ENCODE measurements at regions not wholly inside any gene's neighbourhood (a gene's known extent, or its start where the extent isn't known, plus 50 kb on each side); places are given as distances from the start of the nearest gene placed in this dataset.

- peak; percentile 3 for DNase-seq
- no peak overlapping the region for H3K27ac ChIP-seq (ENCODE audit: low read length)
- H3K36me3 ChIP-seq (ENCODE audit: control insufficient read depth, insufficient read depth, low read length), result no peaks in the 10 kb centered on the region
- H3K27me3 ChIP-seq (ENCODE audit: control insufficient read depth, insufficient read depth, low read length), result no peaks in the 10 kb centered on the region
- no CpG with 5 or more reads among the region's 1 CpG for WGBS (ENCODE audit: insufficient coverage)
- peaks cover 3% of the 10 kb centered on the region for H3K9me3 ChIP-seq (replicated peaks; ENCODE audit: control insufficient read depth, low read depth, low read length)
- H3K4me3 ChIP-seq (ENCODE audit: low read length), result no peak overlapping the region
- no peaks in the 10 kb centered on the region for H3K4me1 ChIP-seq (ENCODE audit: control insufficient read depth, insufficient read depth, low read length)
Measured at GRCh38 chr10:10020945-10021344, 996.7 kb upstream of the CELF2 start.

- H3K36me3 ChIP-seq (ENCODE audit: control insufficient read depth, insufficient read depth, low read length), result no peaks in the 10 kb centered on the region
- no peaks in the 10 kb centered on the region for H3K9me3 ChIP-seq (replicated peaks; ENCODE audit: control insufficient read depth, low read depth, low read length)
- no CpG with 5 or more reads among the region's 2 CpGs for WGBS (ENCODE audit: insufficient coverage)
- H3K4me3 ChIP-seq (ENCODE audit: low read length), result no peak overlapping the region
- H3K27me3 ChIP-seq (ENCODE audit: control insufficient read depth, insufficient read depth, low read length), result no peaks in the 10 kb centered on the region
- H3K27ac ChIP-seq (ENCODE audit: low read length), result no peak overlapping the region
- no peaks in the 10 kb centered on the region for H3K4me1 ChIP-seq (ENCODE audit: control insufficient read depth, insufficient read depth, low read length)
- no peak for DNase-seq
Measured at GRCh38 chr10:10032991-10033390, 984.7 kb upstream of the CELF2 start.

GRCh38 chr10:10038348-10038747, 979.3 kb upstream of the CELF2 start:
- H3K4me3 ChIP-seq (ENCODE audit: low read length), result no peak overlapping the region
- H3K4me1 ChIP-seq (ENCODE audit: control insufficient read depth, insufficient read depth, low read length), result no peaks in the 10 kb centered on the region
- no peaks in the 10 kb centered on the region for H3K27me3 ChIP-seq (ENCODE audit: control insufficient read depth, insufficient read depth, low read length)
- no peak overlapping the region for H3K27ac ChIP-seq (ENCODE audit: low read length)
- no peak for DNase-seq
- H3K36me3 ChIP-seq (ENCODE audit: control insufficient read depth, insufficient read depth, low read length), result no peaks in the 10 kb centered on the region
- H3K9me3 ChIP-seq (replicated peaks; ENCODE audit: control insufficient read depth, low read depth, low read length), result no peaks in the 10 kb centered on the region

- Histone ChIP-seq H3K4me3 (ENCODE audit: low read length) (no peak overlapping the region), H3K27ac (ENCODE audit: low read length) (no peak overlapping the region), H3K4me1 (ENCODE audit: control insufficient read depth, insufficient read depth, low read length) (no peaks in the 10 kb centered on the region), H3K27me3 (ENCODE audit: control insufficient read depth, insufficient read depth, low read length) (no peaks in the 10 kb centered on the region), H3K9me3 (replicated peaks; ENCODE audit: control insufficient read depth, low read depth, low read length) (no peaks in the 10 kb centered on the region), H3K36me3 (ENCODE audit: control insufficient read depth, insufficient read depth, low read length) (no peaks in the 10 kb centered on the region)
- no peak for DNase-seq
- WGBS (ENCODE audit: insufficient coverage), result no CpG with 5 or more reads among the region's 2 CpGs
Measured at GRCh38 chr10:10039595-10039994, 978.1 kb upstream of the CELF2 start.

- Histone ChIP-seq H3K27ac (ENCODE audit: low read length) (no peak overlapping the region), H3K36me3 (ENCODE audit: control insufficient read depth, insufficient read depth, low read length) (no peaks in the 10 kb centered on the region), H3K4me1 (ENCODE audit: control insufficient read depth, insufficient read depth, low read length) (no peaks in the 10 kb centered on the region), H3K27me3 (ENCODE audit: control insufficient read depth, insufficient read depth, low read length) (no peaks in the 10 kb centered on the region), H3K4me3 (ENCODE audit: low read length) (no peak overlapping the region), H3K9me3 (replicated peaks; ENCODE audit: control insufficient read depth, low read depth, low read length) (no peaks in the 10 kb centered on the region)
- DNase-seq, result no peak
- WGBS (ENCODE audit: insufficient coverage), result no CpG with 5 or more reads among the region's 1 CpG
Measured at GRCh38 chr10:10043083-10043482, 974.6 kb upstream of the CELF2 start.

GRCh38 chr10:10044922-10045764, 972.5 kb upstream of the CELF2 start:
- 82% methylated on average over 2 of the region's 4 CpGs for WGBS (ENCODE audit: insufficient coverage)

GRCh38 chr10:10045765-10046028, 972.0 kb upstream of the CELF2 start:
- WGBS (ENCODE audit: insufficient coverage), result no CpG with 5 or more reads among the region's 2 CpGs
- Histone ChIP-seq H3K4me3 (ENCODE audit: low read length) (no peak overlapping the region), H3K4me1 (ENCODE audit: control insufficient read depth, insufficient read depth, low read length) (no peaks in the 10 kb centered on the region), H3K9me3 (replicated peaks; ENCODE audit: control insufficient read depth, low read depth, low read length) (no peaks in the 10 kb centered on the region), H3K27ac (ENCODE audit: low read length) (no peak overlapping the region), H3K36me3 (ENCODE audit: control insufficient read depth, insufficient read depth, low read length) (no peaks in the 10 kb centered on the region), H3K27me3 (ENCODE audit: control insufficient read depth, insufficient read depth, low read length) (no peaks in the 10 kb centered on the region)
- DNase-seq, result no peak

More at GRCh38 chr10:10044922-10045764, 972.5 kb upstream of the CELF2 start:
- H3K4me1 ChIP-seq (ENCODE audit: control insufficient read depth, insufficient read depth, low read length), result no peaks in the 10 kb centered on the region
- H3K9me3 ChIP-seq (replicated peaks; ENCODE audit: control insufficient read depth, low read depth, low read length), result no peaks in the 10 kb centered on the region
- no peak overlapping the region for H3K27ac ChIP-seq (ENCODE audit: low read length)
- no peaks in the 10 kb centered on the region for H3K27me3 ChIP-seq (ENCODE audit: control insufficient read depth, insufficient read depth, low read length)
- no peak for DNase-seq
- no peak overlapping the region for H3K4me3 ChIP-seq (ENCODE audit: low read length)
- H3K36me3 ChIP-seq (ENCODE audit: control insufficient read depth, insufficient read depth, low read length), result no peaks in the 10 kb centered on the region

- H3K27me3 ChIP-seq (ENCODE audit: control insufficient read depth, insufficient read depth, low read length), result no peaks in the 10 kb centered on the region
- no peak overlapping the region for H3K4me3 ChIP-seq (ENCODE audit: low read length)
- no peaks in the 10 kb centered on the region for H3K9me3 ChIP-seq (replicated peaks; ENCODE audit: control insufficient read depth, low read depth, low read length)
- H3K36me3 ChIP-seq (ENCODE audit: control insufficient read depth, insufficient read depth, low read length), result no peaks in the 10 kb centered on the region
- no peaks in the 10 kb centered on the region for H3K4me1 ChIP-seq (ENCODE audit: control insufficient read depth, insufficient read depth, low read length)
- 85% methylated on average over 2 of the region's 7 CpGs for WGBS (ENCODE audit: insufficient coverage)
- DNase-seq, result no peak
- no peak overlapping the region for H3K27ac ChIP-seq (ENCODE audit: low read length)
Measured at GRCh38 chr10:10047426-10047825, 970.2 kb upstream of the CELF2 start.

GRCh38 chr10:10053051-10053450, 964.6 kb upstream of the CELF2 start:
- Histone ChIP-seq H3K27ac (ENCODE audit: low read length) (no peak overlapping the region), H3K9me3 (replicated peaks; ENCODE audit: control insufficient read depth, low read depth, low read length) (no peaks in the 10 kb centered on the region), H3K27me3 (ENCODE audit: control insufficient read depth, insufficient read depth, low read length) (no peaks in the 10 kb centered on the region), H3K4me1 (ENCODE audit: control insufficient read depth, insufficient read depth, low read length) (no peaks in the 10 kb centered on the region), H3K36me3 (ENCODE audit: control insufficient read depth, insufficient read depth, low read length) (no peaks in the 10 kb centered on the region), H3K4me3 (ENCODE audit: low read length) (no peak overlapping the region)
- WGBS (ENCODE audit: insufficient coverage), result 83% methylated on average over 7 of the region's 9 CpGs
- no peak for DNase-seq

GRCh38 chr10:10054466-10054865, 963.2 kb upstream of the CELF2 start:
- peak; percentile 9 for DNase-seq
- Histone ChIP-seq H3K4me3 (ENCODE audit: low read length) (no peak overlapping the region), H3K9me3 (replicated peaks; ENCODE audit: control insufficient read depth, low read depth, low read length) (no peaks in the 10 kb centered on the region), H3K4me1 (ENCODE audit: control insufficient read depth, insufficient read depth, low read length) (no peaks in the 10 kb centered on the region), H3K36me3 (ENCODE audit: control insufficient read depth, insufficient read depth, low read length) (no peaks in the 10 kb centered on the region), H3K27ac (ENCODE audit: low read length) (no peak overlapping the region), H3K27me3 (ENCODE audit: control insufficient read depth, insufficient read depth, low read length) (no peaks in the 10 kb centered on the region)
- 45% methylated on average over 4 of the region's 7 CpGs for WGBS (ENCODE audit: insufficient coverage)
